ENCODE measurements at regions not wholly inside any gene's neighbourhood (a gene's known extent, or its start where the extent isn't known, plus 50 kb on each side); places are given as distances from the start of the nearest gene placed in this dataset.

GRCh38 chr5:168214071-168214470, 77.4 kb upstream of the WWC1 start:
- Histone ChIP-seq H3K4me1 (ENCODE audit: control insufficient read depth in 4 of 4, insufficient read depth in 4 of 4, low read length in 3 of 4) (no peaks in the 10 kb centered on the region), H3K36me3 (ENCODE audit: control insufficient read depth in 4 of 4, insufficient read depth in 3 of 4, low read depth in 1 of 4, low read length in 3 of 4) (no peaks in the 10 kb centered on the region), H3K27me3 (ENCODE audit: control insufficient read depth in 4 of 4, insufficient read depth in 4 of 4, low read length in 3 of 4) (no peaks in the 10 kb centered on the region), H3K27ac (ENCODE audit: low read depth in 1 of 2, low read length in 2 of 2) (no peak overlapping the region), H3K9me3 (ENCODE audit: control insufficient read depth in 4 of 4, low read length in 3 of 4) (no peaks in the 10 kb centered on the region), H3K9ac (ENCODE audit: low read depth in 1 of 2, low read length in 2 of 2) (no peak overlapping the region), H3K4me3 (ENCODE audit: low read depth in 1 of 3, low read length in 3 of 3) (no peak overlapping the region)
- WGBS, result 89% methylated on average over 3 of the region's 3 CpGs
- TF ChIP-seq ZBTB33 (IDR thresholded peaks at IDR 0.05), result no peak
- TF ChIP-seq CTCF (IDR thresholded peaks at IDR 0.05; ENCODE audit: low read depth, low read length, missing input control), result no peak
- TF ChIP-seq RXRA (IDR thresholded peaks at IDR 0.05), result no peak
- TF ChIP-seq NR2F2 (IDR thresholded peaks at IDR 0.05), result no peak
- no peak for TF ChIP-seq RAD21 (IDR thresholded peaks at IDR 0.05)
- TF ChIP-seq MAX (IDR thresholded peaks at IDR 0.05), result no peak
- TF ChIP-seq TAF1 (conservative IDR thresholded peaks at IDR 0.05), result no peak
- no peak for TF ChIP-seq HNF4G (IDR thresholded peaks at IDR 0.05)
- no peak for DNase-seq (ENCODE audit: low spot score)

- TF ChIP-seq RXRA (IDR thresholded peaks at IDR 0.05) (no peak), YY1 (IDR thresholded peaks at IDR 0.05) (no peak), CTCF (IDR thresholded peaks at IDR 0.05; ENCODE audit: low read depth, low read length, missing input control) (no peak), TAF1 (conservative IDR thresholded peaks at IDR 0.05) (no peak), REST (IDR thresholded peaks at IDR 0.05) (no peak), EGR1 (IDR thresholded peaks at IDR 0.05; ENCODE audit: low read depth in 2 of 2) (no peak), ATF3 (IDR thresholded peaks at IDR 0.05) (no peak), NR2F2 (IDR thresholded peaks at IDR 0.05) (no peak), ZBTB33 (IDR thresholded peaks at IDR 0.05) (no peak), GABPA (IDR thresholded peaks at IDR 0.05 in 1 of 2, conservative IDR thresholded peaks at IDR 0.05 in 1 of 2) (no peak), HNF4G (IDR thresholded peaks at IDR 0.05) (no peak), RAD21 (IDR thresholded peaks at IDR 0.05) (no peak), MAX (IDR thresholded peaks at IDR 0.05) (no peak), JUND (IDR thresholded peaks at IDR 0.05) (no peak), FOXA1 (IDR thresholded peaks at IDR 0.05) (no peak), HNF4A (conservative IDR thresholded peaks at IDR 0.05) (no peak), FOXA2 (IDR thresholded peaks at IDR 0.05) (no peak), SP1 (IDR thresholded peaks at IDR 0.05) (no peak)
- no peaks in the 10 kb centered on the region for H3K9me3 ChIP-seq (ENCODE audit: control insufficient read depth in 4 of 4, low read length in 3 of 4)
- H3K9ac ChIP-seq (ENCODE audit: low read depth in 1 of 2, low read length in 2 of 2), result no peak overlapping the region
- DNase-seq (ENCODE audit: low spot score), result no peak
- H3K27me3 ChIP-seq (ENCODE audit: control insufficient read depth in 4 of 4, insufficient read depth in 4 of 4, low read length in 3 of 4), result no peaks in the 10 kb centered on the region
- peaks cover 0 to 3% (median 0%) of the 10 kb centered on the region in 4 donors for H3K4me1 ChIP-seq (ENCODE audit: control insufficient read depth in 4 of 4, insufficient read depth in 4 of 4, low read length in 3 of 4)
- H3K4me3 ChIP-seq (ENCODE audit: low read depth in 1 of 3, low read length in 3 of 3), result no peak overlapping the region
- WGBS, result 92% methylated on average over 13 of the region's 13 CpGs
- no peaks in the 10 kb centered on the region for H3K36me3 ChIP-seq (ENCODE audit: control insufficient read depth in 4 of 4, insufficient read depth in 3 of 4, low read depth in 1 of 4, low read length in 3 of 4)
- H3K27ac ChIP-seq (ENCODE audit: low read depth in 1 of 2, low read length in 2 of 2), result no peak overlapping the region
Measured at GRCh38 chr5:168214886-168215285, 76.6 kb upstream of the WWC1 start.

Data from liver (tissue), 8 donors.